ENCODE measurements at regions not wholly inside any gene's neighbourhood (a gene's known extent, or its start where the extent isn't known, plus 50 kb on each side); places are given as distances from the start of the nearest gene placed in this dataset.

DNA sequence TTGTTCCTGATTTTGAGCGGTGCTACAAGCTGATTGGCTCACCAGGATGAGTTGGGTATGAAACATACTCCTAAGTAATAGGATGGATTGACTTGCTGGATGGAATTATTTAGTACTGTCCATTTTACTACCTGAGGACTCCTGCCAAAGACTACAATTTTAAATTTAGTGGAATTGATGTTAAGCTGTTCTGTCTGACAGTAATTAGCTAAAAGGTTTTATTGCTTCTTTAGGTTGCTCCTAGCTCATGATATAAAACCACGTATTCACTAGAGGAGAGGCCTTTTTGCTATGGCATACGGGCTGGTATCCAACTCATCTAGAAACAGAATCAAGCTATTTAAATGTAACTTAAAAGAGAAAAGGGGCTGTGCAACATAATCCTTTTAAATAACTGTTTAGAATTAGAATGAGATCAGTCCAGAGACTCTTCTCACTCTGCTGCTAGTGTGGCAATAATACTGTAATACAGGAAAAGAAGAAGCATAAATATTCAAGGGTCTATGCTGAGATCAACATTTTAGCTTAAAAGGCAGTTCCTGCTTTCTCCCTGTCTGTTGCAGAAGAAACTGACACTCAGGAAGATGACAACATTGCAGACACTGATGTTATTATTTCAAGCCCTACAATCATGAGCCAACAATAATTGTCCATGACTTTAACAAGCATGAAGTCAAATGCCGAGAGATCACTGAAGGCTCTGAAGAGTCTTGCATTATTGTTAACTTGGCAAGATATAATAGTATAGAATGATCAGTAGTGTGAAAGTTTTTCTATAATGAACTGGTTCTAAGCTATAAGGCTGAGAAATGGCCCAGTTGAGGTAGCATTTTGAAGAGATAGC is 258.7 kb upstream of the ADGRL4 start:
- CTCF ChIA-PET = no interaction called here

DNA sequence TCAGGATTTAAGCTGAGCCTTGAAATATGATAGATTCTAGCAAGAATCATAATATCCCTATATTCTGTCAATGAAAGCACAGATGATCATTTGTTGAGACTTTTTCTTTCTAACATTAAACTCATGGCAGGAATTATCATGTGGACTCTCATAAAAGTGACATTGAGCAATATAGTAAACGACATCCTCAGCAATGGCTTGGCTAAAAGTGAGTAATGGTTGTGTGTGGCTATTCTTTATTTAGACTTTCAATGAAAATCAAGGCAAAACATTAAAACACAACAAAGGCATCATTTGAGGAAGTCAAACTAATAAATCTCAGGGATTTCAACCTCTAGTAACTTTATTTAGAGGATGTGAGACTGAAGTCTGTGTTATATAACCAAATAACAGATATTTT is 257.8 kb upstream of the ADGRL4 start:
- CTCF ChIA-PET = no interaction called here

More for the DNA sequence above, 258.7 kb upstream of the ADGRL4 start:
- POLR2A ChIA-PET = no interaction called here
- Mint-ChIP-seq H3K9me3 (peaks cover 0 to 16% (median 2%) of the 10 kb centered on the region in 5 donors), H3K27me3 (no peaks in the 10 kb centered on the region), H3K4me1 (no peaks in the 10 kb centered on the region), H3K27ac (no peak overlapping the region), H3K36me3 (no peaks in the 10 kb centered on the region), H3K4me3 (no peak overlapping the region)
- Histone ChIP-seq H3K4me1 (ENCODE audit: insufficient read depth, low read length) (no peaks in the 10 kb centered on the region), H3K27me3 (ENCODE audit: insufficient read depth, low read length, poor library complexity, severe bottlenecking) (no peaks in the 10 kb centered on the region), H3K9me3 (ENCODE audit: low read length) (no peaks in the 10 kb centered on the region), H3K4me3 (ENCODE audit: low read length) (no peak overlapping the region), H3K36me3 (ENCODE audit: insufficient read depth, low read length) (no peaks in the 10 kb centered on the region), H3K27ac (ENCODE audit: low read depth, low read length) (no peak overlapping the region)
- DNase-seq = no peak

GRCh38 chr1:79262745-79263258 is 256.3 kb upstream of the ADGRL4 start:
- H3K9me3 Mint-ChIP-seq = peaks cover 0 to 18% (median 0%) of the 10 kb centered on the region in 5 donors
- DNase-seq = no peak
- Histone ChIP-seq H3K9me3 (ENCODE audit: low read length) (no peaks in the 10 kb centered on the region), H3K4me1 (ENCODE audit: insufficient read depth, low read length) (no peaks in the 10 kb centered on the region), H3K36me3 (ENCODE audit: insufficient read depth, low read length) (no peaks in the 10 kb centered on the region), H3K27me3 (ENCODE audit: insufficient read depth, low read length, poor library complexity, severe bottlenecking) (no peaks in the 10 kb centered on the region), H3K27ac (ENCODE audit: low read depth, low read length) (no peak overlapping the region), H3K4me3 (ENCODE audit: low read length) (no peak overlapping the region)
- H3K36me3 Mint-ChIP-seq = no peaks in the 10 kb centered on the region
- no peaks in the 10 kb centered on the region for H3K27me3 Mint-ChIP-seq
- H3K27ac Mint-ChIP-seq = no peak overlapping the region
- H3K4me3 Mint-ChIP-seq = no peak overlapping the region
- CTCF ChIA-PET = no interaction called here
- POLR2A ChIA-PET = no interaction called here
- no peaks in the 10 kb centered on the region for H3K4me1 Mint-ChIP-seq

More for the DNA sequence above, 257.8 kb upstream of the ADGRL4 start:
- no peak overlapping the region for H3K27ac Mint-ChIP-seq
- Histone ChIP-seq H3K27ac (ENCODE audit: low read depth, low read length) (no peak overlapping the region), H3K36me3 (ENCODE audit: insufficient read depth, low read length) (no peaks in the 10 kb centered on the region), H3K4me3 (ENCODE audit: low read length) (no peak overlapping the region), H3K4me1 (ENCODE audit: insufficient read depth, low read length) (no peaks in the 10 kb centered on the region), H3K27me3 (ENCODE audit: insufficient read depth, low read length, poor library complexity, severe bottlenecking) (no peaks in the 10 kb centered on the region), H3K9me3 (ENCODE audit: low read length) (no peaks in the 10 kb centered on the region)
- no peak for DNase-seq
- H3K4me1 Mint-ChIP-seq = no peaks in the 10 kb centered on the region
- no peak overlapping the region for H3K4me3 Mint-ChIP-seq
- H3K9me3 Mint-ChIP-seq = peaks cover 0 to 16% (median 3%) of the 10 kb centered on the region in 5 donors
- POLR2A ChIA-PET = no interaction called here
- no peaks in the 10 kb centered on the region for H3K36me3 Mint-ChIP-seq
- no peaks in the 10 kb centered on the region for H3K27me3 Mint-ChIP-seq

DNA sequence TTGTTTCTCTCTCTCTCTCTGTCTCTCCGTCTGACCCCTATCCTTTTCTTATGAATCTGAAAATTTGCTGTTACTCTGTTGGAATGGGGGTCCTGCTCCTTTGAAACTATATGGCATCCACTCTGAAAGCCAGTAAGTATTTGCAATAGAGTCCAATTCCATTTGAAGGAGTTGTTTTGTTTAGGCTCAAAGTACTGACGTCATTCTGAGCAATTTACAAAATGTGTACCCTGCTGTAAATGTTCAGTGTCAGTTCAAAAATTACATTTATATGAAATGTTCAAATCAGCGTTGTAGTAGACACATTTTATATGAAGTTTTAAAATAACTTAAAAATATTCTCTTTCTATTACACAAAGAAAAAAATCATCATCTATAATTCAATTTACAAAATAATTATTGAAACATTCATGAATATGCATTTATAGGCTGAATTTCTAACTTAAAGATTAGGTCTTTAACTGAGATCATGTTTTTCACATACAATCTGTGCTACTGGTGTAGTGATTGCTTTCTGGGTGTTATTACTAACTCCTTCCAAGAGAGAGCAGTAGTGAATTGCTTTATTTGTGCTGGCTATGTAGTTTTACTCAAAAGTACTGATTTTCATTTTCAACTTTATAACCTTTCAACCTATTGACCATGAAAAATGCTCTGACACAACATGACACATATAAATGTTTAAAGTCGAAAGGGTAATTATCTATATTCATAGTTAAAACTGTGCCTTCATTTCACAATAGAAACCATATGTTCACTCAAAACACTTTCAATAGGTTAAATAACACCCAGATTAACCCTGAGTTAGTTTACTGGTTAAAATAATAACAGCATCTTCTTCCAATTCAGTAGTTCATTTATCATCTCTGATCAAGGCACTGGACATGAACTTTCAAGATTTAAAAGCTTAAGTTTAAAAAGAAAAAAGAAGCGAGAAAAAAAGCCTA is 253.1 kb upstream of the ADGRL4 start:
- H3K4me1 ChIP-seq (ENCODE audit: insufficient read depth, low read length) = no peaks in the 10 kb centered on the region
- no peaks in the 10 kb centered on the region for H3K27me3 ChIP-seq (ENCODE audit: insufficient read depth, low read length, poor library complexity, severe bottlenecking)
- Mint-ChIP-seq H3K4me3 (no peak overlapping the region), H3K27ac (no peak overlapping the region), H3K9me3 (peaks cover 0 to 19% (median 0%) of the 10 kb centered on the region in 5 donors), H3K36me3 (no peaks in the 10 kb centered on the region), H3K27me3 (no peaks in the 10 kb centered on the region), H3K4me1 (no peaks in the 10 kb centered on the region)
- no peak for DNase-seq
- ChIA-PET POLR2A (no interaction called here), CTCF (no interaction called here)
- no peak overlapping the region for H3K4me3 ChIP-seq (ENCODE audit: low read length)
- H3K27ac ChIP-seq (ENCODE audit: low read depth, low read length) = no peak overlapping the region
- no peaks in the 10 kb centered on the region for H3K9me3 ChIP-seq (ENCODE audit: low read length)
- no peaks in the 10 kb centered on the region for H3K36me3 ChIP-seq (ENCODE audit: insufficient read depth, low read length)

- ChIA-PET CTCF (no interaction called here), POLR2A (no interaction called here)
- Histone ChIP-seq H3K27me3 (ENCODE audit: insufficient read depth, low read length, poor library complexity, severe bottlenecking) (no peaks in the 10 kb centered on the region), H3K9me3 (ENCODE audit: low read length) (no peaks in the 10 kb centered on the region), H3K27ac (ENCODE audit: low read depth, low read length) (no peak overlapping the region), H3K4me1 (ENCODE audit: insufficient read depth, low read length) (no peaks in the 10 kb centered on the region), H3K36me3 (ENCODE audit: insufficient read depth, low read length) (no peaks in the 10 kb centered on the region), H3K4me3 (ENCODE audit: low read length) (no peak overlapping the region)
- Mint-ChIP-seq H3K36me3 (no peaks in the 10 kb centered on the region), H3K27ac (no peak overlapping the region), H3K4me1 (no peaks in the 10 kb centered on the region), H3K4me3 (no peak overlapping the region), H3K9me3 (peaks cover 0 to 14% (median 0%) of the 10 kb centered on the region in 5 donors), H3K27me3 (no peaks in the 10 kb centered on the region)
- no peak for DNase-seq
Observed at GRCh38 chr1:79255421-79255820, 248.9 kb upstream of the ADGRL4 start.

- DNase-seq = no peak
- no peaks in the 10 kb centered on the region for H3K4me1 ChIP-seq (ENCODE audit: insufficient read depth, low read length)
- H3K27me3 ChIP-seq (ENCODE audit: insufficient read depth, low read length, poor library complexity, severe bottlenecking) = no peaks in the 10 kb centered on the region
- H3K4me1 Mint-ChIP-seq = no peaks in the 10 kb centered on the region
- no peak overlapping the region for H3K4me3 ChIP-seq (ENCODE audit: low read length)
- ChIA-PET POLR2A (no interaction called here), CTCF (no interaction called here)
- H3K27ac Mint-ChIP-seq = no peak overlapping the region
- no peaks in the 10 kb centered on the region for H3K27me3 Mint-ChIP-seq
- no peaks in the 10 kb centered on the region for H3K9me3 ChIP-seq (ENCODE audit: low read length)
- peaks cover 0 to 11% (median 2%) of the 10 kb centered on the region in 5 donors for H3K9me3 Mint-ChIP-seq
- H3K36me3 Mint-ChIP-seq = no peaks in the 10 kb centered on the region
- no peaks in the 10 kb centered on the region for H3K36me3 ChIP-seq (ENCODE audit: insufficient read depth, low read length)
- H3K27ac ChIP-seq (ENCODE audit: low read depth, low read length) = no peak overlapping the region
- no peak overlapping the region for H3K4me3 Mint-ChIP-seq
Observed at GRCh38 chr1:79252598-79252997, 246.1 kb upstream of the ADGRL4 start.

DNA sequence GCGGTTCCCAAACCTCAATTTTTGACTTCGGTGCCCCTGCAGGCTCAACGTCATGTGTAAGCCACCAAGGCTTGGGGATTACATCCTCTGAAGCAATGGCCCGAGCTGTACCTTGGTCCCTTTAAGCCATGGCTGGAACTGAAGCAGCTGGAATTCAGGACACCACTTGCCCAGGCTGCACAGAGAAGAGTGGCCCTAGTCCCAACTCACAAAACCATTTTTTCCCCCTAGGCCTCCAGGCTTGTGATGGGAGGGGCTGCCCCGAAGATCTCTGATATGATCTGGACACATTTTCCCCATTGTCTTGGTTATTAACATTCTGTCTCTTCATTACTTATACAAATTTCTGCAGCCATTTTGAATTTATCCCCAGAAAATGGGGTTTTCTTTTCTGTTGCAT is 233.3 kb upstream of the ADGRL4 start:
- CTCF ChIA-PET = no interaction called here
- Mint-ChIP-seq H3K4me3 (no peak overlapping the region), H3K4me1 (no peaks in the 10 kb centered on the region), H3K36me3 (no peaks in the 10 kb centered on the region), H3K9me3 (peaks cover 7 to 32% (median 8%) of the 10 kb centered on the region in 5 donors), H3K27me3 (no peaks in the 10 kb centered on the region), H3K27ac (no peak overlapping the region)
- no peaks in the 10 kb centered on the region for H3K27me3 ChIP-seq (ENCODE audit: insufficient read depth, low read length, poor library complexity, severe bottlenecking)
- H3K36me3 ChIP-seq (ENCODE audit: insufficient read depth, low read length) = no peaks in the 10 kb centered on the region
- DNase-seq = no peak
- POLR2A ChIA-PET = no interaction called here
- no peaks in the 10 kb centered on the region for H3K4me1 ChIP-seq (ENCODE audit: insufficient read depth, low read length)
- H3K27ac ChIP-seq (ENCODE audit: low read depth, low read length) = no peak overlapping the region
- H3K9me3 ChIP-seq (ENCODE audit: low read length) = no peaks in the 10 kb centered on the region
- H3K4me3 ChIP-seq (ENCODE audit: low read length) = no peak overlapping the region
